GM21515 (cell line): ENCODE measurements at regions not wholly inside any gene's neighbourhood (a gene's known extent, or its start where the extent isn't known, plus 50 kb on each side); places are given as distances from the start of the nearest gene placed in this dataset.
A peak's percentile ranks its signal among the peaks of the same experiment; 100 is the strongest.

Source experiments
- ATAC-seq: cut with Tn5 transposase; IDR thresholded peaks from one replicate; pipeline ENCODE4 v1.9.1; 2021; ENCODE audit not compliant: unreplicated experiment

- ATAC-seq = no peak
Measured at GRCh38 chr2:2638547-2639220, 307.6 kb upstream of the MYT1L start.

- no peak for ATAC-seq
Measured at GRCh38 chr2:2636813-2637212, 305.7 kb upstream of the MYT1L start.

DNA sequence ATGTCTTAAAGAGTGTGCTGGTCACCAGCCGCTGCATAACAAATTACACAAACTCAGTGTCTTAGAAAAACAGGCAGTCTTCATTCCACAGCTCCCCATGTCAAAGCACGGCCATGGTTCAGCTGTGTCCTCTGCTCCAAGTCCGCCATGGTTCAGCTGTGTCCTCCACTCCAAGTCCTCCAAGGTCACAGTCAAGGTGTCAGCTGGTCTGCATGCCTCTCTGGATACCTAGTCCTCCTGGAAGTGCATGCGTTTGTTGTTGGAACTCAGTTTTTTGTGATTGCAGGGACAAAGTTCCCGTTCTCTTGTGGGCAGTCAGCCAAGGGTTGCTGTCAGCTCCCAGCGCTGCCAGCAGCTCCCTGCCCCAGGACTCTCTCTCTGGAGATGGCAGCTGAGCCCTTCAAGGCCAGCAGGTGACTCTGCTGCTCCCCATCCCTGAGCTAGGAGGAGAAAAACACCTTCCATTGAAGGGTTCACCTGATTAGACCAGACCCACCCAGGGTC lies 304.0 kb upstream of the MYT1L start:
- no peak for ATAC-seq

GRCh38 chr2:2633017-2633416 lies 301.9 kb upstream of the MYT1L start:
- no peak for ATAC-seq

DNA sequence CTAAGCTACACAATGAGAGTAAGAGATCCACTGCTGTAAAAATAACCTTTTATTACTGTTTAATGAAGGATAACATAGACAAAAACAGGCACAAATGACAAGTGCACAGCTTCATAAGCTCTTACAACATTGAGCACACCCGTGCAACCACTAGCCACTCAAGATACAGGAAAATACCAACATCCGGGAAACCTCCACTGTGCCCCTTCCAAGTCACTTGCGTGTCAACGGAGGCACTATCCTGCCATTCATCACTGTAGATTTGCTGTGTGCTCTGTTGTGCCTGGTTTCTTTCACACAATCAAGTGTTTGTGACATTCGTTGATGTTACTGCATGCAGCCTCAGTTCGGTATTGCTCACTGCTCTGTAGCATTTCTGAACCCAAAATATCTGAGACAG lies 292.9 kb upstream of the MYT1L start:
- no peak for ATAC-seq

DNA sequence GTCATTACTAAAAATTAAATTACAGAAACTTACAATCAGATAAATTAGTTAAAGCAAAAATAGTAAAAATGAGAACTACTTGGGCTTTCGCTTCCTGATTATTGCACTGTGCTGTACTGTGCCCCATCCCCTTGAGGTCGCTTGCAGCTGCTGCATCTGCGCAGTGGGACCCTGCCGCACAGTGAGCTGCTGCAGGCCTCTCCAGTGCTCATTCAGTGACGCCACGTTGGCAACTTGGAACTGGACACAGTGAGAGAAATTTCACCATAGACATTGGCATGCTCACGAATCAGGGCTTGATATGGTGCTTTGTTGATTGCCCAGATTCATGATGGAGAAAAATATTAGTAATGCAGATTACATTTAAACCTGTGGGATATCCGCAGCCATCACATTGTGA lies 290.8 kb upstream of the MYT1L start:
- ATAC-seq = peak; percentile 77

DNA sequence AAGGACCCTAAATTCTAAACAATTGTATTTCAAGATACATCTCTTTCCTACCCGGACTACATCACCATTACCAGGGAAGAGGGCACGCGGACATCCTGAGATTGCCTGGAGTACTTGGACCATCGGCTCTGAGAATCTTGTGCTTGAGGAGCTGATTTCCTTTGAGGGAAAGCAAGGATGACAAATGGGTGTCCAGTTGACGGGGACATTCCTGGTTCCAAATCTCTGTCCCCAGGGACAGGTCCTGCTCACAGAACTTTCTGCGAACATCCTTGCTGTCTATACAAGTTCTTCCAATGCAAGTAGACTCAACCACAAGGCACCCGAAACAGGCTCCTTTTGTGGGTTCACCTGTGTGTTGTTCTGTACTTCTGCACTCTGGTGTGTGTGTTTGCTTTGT lies 289.5 kb upstream of the MYT1L start:
- ATAC-seq = no peak

DNA sequence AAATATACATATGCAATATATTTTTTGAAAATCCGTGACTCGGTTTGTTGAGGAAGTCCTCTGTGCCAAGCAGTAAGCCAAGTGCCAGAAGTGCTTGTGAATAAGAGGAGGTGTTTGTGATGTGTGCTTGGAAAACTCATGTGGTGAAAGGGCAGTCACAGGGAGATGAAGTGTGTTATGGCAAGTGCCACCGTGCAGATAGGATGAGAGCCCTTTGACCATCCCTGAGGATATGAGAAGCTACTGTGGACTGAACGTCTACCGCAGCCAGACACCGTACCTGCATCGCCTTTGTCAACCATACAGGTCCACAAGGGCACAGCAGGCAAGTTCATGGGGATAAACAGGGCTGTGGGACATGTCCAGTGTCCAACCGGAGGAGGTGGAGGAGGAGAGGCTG lies 288.9 kb upstream of the MYT1L start:
- ATAC-seq = no peak

DNA sequence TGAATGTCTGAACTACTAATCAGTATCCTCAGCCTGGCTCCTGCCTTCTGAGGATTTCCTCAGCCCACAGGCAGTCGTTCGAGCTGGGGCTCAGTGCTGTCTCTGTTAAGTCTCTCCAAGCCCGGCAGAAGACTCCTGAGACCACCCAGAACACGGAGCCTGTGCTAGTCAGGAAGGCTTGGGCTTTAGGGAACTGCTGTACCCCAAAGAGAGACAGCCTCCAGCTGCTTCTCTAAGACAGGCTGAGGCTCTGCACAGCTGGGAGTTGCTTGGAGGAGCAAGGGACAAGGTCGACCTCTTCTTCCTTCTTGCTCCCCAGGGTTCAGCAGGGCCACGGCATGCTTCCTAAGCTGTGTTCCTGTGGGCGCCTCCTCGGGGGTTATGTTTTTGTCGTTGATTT lies 283.4 kb upstream of the MYT1L start:
- ATAC-seq = no peak

DNA sequence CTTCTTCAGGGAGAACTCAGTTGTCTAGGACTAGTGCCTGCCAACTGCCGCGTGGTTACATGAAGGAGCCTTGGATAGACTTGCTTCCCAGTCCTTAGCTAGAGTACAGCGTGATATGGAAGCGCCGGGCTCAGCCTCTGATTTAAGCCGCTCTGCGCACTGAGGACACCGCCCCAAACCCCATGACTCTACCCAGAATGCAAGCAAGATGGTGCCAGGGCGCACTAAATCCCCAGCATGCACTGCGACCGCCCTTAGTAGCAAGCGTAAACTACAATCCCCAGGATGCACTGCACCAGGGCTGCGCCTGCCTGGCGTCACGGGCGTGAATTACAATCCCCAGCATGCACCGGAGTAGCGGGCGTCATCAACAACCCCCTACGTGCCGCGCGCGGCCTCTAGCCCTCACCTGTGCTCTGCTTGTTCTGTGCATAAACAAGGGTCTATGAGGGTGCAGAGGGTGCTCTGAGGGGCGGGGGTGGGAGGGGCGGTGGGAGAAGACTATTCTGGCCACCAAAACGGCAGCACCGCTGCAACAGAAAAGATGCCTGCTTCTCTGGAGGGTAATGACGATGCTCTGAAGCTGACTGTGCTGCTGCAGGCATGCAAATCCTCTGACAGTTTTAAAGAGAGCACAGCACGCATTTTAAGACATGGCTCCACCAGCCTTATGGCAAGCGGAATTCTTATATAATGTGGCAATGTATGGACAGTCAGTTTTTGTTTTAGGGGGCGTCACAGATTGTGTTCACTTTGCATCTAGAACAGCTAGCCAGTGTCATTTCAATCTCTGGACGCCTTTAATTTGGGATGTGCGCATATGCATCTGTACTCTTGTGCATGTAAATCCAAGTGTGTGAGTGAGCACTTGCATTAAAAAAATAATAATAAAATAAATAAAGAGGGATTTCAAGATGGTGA lies 282.5 kb upstream of the MYT1L start:
- ATAC-seq = peak; percentile 100

DNA sequence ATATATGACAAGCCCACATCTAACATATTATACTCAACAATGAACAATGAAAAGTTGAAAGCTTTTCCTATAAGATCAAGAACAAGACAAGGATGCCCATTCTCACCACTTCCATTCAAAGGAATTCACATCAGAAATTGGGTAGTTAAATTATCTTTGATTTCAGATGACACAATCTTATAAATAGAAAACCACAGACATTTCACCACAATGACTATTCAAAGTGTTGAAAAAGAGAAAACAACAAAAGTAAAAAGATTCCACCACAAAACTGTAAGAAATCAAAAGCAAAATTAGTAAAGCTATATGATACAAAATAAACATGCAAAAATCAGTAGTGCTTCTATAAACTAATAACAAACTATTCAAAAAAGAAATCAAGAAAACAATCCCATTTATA lies 279.7 kb upstream of the MYT1L start:
- no peak for ATAC-seq

DNA sequence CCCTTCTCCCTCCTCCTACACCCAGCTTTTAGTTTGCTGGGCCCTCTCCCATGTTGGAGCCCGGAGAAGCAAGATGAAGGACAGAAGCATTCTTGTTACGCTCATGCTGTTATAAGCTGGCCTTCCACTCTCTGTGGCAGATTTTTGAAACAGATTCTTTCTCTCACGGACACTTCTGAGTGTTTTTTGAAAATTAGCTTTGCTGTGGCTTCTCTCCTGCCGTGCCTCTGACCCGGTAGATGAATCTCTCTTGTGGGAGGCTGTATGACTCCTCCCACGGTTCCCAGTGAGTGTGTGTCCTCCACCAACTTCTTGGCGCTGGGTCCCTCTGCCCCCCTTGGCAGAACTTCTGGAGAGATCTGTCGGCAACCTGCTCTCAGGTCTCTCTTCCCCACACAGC lies 269.3 kb upstream of the MYT1L start:
- ATAC-seq = no peak

DNA sequence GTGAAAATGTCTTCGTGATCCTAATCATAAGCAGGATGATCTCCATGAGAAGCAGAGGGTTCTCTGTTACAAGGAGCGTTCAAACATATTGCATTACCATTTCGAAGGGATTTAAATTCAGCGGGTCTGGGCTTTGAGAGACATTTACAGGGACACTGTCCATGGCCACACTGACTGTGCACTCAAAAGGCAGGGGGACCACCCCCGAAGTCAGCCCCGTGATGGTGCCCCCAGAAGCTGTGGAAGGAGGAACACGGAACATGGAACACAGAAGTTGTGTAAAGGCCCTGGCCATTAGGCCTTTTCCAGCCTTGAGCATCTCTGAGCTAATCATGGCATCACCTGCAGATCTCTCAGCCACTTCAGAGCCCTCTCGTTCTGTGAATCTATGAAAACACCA lies 268.4 kb upstream of the MYT1L start:
- no peak for ATAC-seq

- ATAC-seq = no peak
Measured at GRCh38 chr2:2597712-2598111, 266.6 kb upstream of the MYT1L start.

DNA sequence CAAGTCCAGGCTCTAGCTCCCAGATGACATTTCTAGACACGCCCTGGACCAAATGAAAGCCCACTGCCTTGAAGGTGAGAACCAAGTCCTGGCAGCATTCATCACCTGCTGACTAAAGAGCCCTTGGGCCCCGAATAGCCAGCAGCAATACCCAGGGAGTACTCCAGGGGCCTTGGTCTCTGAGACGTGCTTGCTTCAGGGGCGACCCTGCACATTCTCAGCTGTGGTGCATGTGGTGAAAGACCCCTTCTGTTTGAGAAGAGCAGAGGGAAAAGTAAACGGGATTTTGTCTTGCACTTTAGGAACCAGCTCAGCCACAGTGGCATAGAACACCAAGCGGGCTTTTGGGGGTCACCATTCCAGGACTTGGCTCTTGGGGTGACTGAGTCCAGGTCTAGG lies 260.5 kb upstream of the MYT1L start:
- no peak for ATAC-seq

DNA sequence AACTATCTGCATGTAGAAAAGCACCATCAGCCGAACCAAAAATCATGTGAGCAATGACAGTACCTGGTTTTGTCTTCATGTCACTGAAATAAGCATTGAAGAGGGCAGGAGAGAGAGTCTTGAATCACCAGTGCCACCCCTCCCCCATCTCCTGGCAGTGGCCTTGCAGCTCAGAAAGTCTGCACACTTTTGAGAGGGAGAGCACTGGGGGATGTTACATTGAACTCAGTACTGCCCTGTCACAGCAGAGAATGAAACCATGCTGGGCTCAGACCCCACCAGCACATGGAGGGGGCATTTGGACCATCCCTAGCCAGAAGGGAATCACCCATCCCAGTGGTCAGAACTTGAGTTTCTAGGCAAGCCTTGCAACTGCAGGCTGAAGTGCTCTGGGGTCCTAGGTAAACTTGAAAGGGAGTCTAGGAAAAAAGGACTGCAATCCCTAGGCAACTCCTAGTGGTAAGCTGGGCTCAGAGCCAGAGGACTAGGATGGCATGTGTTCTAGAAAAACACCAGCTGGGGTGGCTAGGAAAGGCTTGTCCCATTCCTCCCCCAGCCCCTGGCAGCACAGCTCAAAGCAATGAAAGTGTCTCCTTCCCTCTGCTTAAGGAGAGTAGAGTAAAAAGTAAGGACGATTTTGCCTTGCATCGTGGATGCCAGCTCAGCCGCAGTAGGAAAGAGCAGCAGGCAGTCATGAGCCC lies 259.9 kb upstream of the MYT1L start:
- ATAC-seq = no peak

GRCh38 chr2:2590141-2590540 lies 259.1 kb upstream of the MYT1L start:
- ATAC-seq = no peak

DNA sequence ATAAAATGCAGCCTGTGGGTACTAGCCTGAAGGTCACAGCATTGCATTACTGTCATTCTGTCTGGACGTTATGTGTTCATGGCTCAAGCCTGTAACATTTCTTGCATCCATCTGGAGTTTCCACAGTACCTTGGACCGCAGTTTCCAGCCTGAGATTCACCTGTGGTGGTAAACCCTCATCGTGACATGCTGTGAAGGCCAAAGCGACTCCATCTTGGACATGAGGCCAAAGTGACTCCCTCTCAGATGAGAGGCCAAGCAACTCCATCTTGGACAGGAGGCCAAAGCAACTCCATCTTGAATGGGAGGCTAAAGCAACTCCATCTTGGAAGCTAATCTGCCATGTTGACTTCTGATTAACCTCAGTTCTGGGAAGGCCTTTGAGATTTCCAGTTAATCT lies 257.7 kb upstream of the MYT1L start:
- ATAC-seq = no peak

GRCh38 chr2:2587354-2587753 lies 256.3 kb upstream of the MYT1L start:
- no peak for ATAC-seq

GRCh38 chr2:2586931-2587330 lies 255.9 kb upstream of the MYT1L start:
- ATAC-seq = no peak

DNA sequence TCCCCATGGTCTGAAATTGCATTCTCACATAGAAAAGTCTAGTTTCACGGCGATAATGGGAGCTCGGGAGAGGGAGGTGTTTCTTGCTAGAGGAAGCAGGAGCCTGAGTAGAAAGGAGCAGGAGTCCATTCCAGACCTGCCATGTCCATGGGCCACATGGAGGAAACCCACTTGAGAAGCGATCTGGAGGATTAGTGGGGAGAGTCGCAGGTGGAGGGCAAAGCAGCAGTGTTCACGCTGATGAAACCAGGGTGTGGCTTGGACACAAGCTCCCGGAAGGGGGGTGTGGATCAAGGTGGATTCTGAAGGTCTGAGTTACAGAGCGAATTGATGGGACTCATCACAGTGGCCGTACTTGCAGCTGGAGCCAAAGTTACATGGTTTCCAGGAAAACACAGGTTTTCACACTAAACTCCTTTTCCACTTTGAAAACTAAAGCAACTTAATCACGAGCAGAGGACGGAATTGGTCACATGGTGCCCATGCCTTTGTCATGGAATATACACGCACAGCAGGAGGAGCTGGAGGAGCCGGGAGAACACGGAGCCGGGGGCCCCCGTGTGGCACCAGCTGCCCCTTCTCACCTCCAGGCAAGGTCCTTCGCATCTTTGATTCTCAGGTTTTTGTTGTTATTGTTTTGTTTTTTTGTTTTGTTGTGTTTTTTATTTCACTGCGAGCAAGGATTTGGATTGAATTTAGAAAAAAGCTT lies 255.1 kb upstream of the MYT1L start:
- ATAC-seq = no peak
